ENCODE measurements at regions not wholly inside any gene's neighbourhood (a gene's known extent, or its start where the extent isn't known, plus 50 kb on each side); places are given as distances from the start of the nearest gene placed in this dataset.

DNA sequence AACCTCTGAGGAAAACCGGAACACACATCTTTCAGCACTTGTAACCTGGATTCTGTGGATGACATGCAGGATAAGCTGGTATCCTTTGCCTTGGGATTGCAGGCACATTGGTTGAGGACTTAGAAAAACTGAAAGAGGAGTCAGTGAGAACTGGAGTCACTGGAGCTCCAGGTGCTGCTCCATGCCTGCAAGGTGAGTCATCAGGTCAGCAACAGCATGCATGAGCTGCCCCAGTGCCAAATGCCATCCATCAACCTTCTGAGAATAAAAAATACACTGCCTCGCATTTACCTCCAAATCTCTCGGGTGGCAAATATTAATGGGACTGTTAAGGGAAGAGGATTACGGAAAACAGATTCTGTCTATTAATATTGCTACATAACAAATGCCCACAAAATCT, 729.1 kb downstream of the NTRK3 start:
- TF ChIP-seq CTCF (IDR thresholded peaks at IDR 0.05), result no peak
- DNase-seq, result no peak
- H3K27me3 Mint-ChIP-seq (ENCODE audit: low read depth, poor library complexity), result no peaks in the 10 kb centered on the region
- H3K4me3 Mint-ChIP-seq, result no peak overlapping the region
- H3K4me1 Mint-ChIP-seq, result no peaks in the 10 kb centered on the region
- H3K36me3 Mint-ChIP-seq (ENCODE audit: low read depth), result no peaks in the 10 kb centered on the region
- H3K9me3 Mint-ChIP-seq, result no peaks in the 10 kb centered on the region
- no peak overlapping the region for H3K27ac Mint-ChIP-seq

GRCh38 chr15:87523516-87523915, 733.0 kb downstream of the NTRK3 start:
- Mint-ChIP-seq H3K27ac (no peak overlapping the region), H3K27me3 (ENCODE audit: low read depth, poor library complexity) (no peaks in the 10 kb centered on the region), H3K4me3 (no peak overlapping the region), H3K9me3 (no peaks in the 10 kb centered on the region), H3K36me3 (ENCODE audit: low read depth) (no peaks in the 10 kb centered on the region), H3K4me1 (no peaks in the 10 kb centered on the region)
- DNase-seq, result no peak
- TF ChIP-seq CTCF (IDR thresholded peaks at IDR 0.05), result no peak

DNA sequence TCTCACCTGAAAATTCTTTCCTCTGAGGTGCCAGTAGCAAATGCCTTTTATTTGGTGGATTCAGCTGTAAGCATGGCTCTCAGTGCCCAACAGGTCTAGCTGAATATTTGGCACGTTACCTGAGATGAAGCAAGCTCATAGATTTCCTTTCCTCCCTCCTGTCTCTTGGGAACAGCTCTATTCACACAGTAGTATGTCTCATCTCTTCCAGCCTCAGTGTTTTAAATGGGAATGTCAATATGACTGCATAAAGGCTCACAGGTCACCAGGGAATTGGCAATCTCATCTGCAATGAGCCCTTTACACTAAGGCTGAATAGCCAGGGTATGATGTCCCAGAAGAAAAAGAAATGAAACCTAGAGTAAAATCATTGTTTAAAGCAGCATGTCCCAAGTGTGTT, 733.5 kb downstream of the NTRK3 start:
- no peaks in the 10 kb centered on the region for H3K4me1 Mint-ChIP-seq
- no peak overlapping the region for H3K4me3 Mint-ChIP-seq
- no peaks in the 10 kb centered on the region for H3K27me3 Mint-ChIP-seq (ENCODE audit: low read depth, poor library complexity)
- H3K27ac Mint-ChIP-seq, result no peak overlapping the region
- H3K9me3 Mint-ChIP-seq, result no peaks in the 10 kb centered on the region
- H3K36me3 Mint-ChIP-seq (ENCODE audit: low read depth), result no peaks in the 10 kb centered on the region
- DNase-seq, result no peak
- TF ChIP-seq CTCF (IDR thresholded peaks at IDR 0.05), result no peak

DNA sequence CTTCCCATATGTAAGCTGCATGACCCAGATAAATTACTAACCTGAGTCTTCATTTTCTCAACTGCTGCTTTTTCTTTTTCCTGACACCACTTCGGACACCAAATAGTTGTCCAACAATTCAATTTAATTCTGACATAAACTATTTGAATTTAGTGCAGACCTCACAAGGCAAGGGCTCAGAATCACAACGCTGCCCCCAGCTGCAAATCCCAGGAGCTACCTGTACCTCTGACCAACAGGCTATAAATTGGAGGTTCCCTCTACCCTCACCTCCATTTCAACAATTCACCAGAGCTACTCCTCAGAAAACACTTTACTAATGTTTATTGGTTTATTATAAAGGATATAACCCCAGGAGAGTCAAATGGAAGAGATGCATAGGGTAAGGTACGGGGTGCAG, 737.6 kb downstream of the NTRK3 start:
- no peak for TF ChIP-seq CTCF (IDR thresholded peaks at IDR 0.05)
- H3K27me3 Mint-ChIP-seq (ENCODE audit: low read depth, poor library complexity), result no peaks in the 10 kb centered on the region
- H3K4me1 Mint-ChIP-seq, result no peaks in the 10 kb centered on the region
- H3K27ac Mint-ChIP-seq, result no peak overlapping the region
- no peaks in the 10 kb centered on the region for H3K9me3 Mint-ChIP-seq
- DNase-seq, result no peak
- no peaks in the 10 kb centered on the region for H3K36me3 Mint-ChIP-seq (ENCODE audit: low read depth)
- H3K4me3 Mint-ChIP-seq, result no peak overlapping the region

- no peak overlapping the region for H3K4me3 Mint-ChIP-seq
- H3K4me1 Mint-ChIP-seq, result no peaks in the 10 kb centered on the region
- H3K9me3 Mint-ChIP-seq, result peaks cover 8% of the 10 kb centered on the region
- peaks cover 7% of the 10 kb centered on the region for H3K36me3 Mint-ChIP-seq (ENCODE audit: low read depth)
- no peak for DNase-seq
- no peak for TF ChIP-seq CTCF (IDR thresholded peaks at IDR 0.05)
- no peak overlapping the region for H3K27ac Mint-ChIP-seq
- peaks cover 3% of the 10 kb centered on the region for H3K27me3 Mint-ChIP-seq (ENCODE audit: low read depth, poor library complexity)
Observed at GRCh38 chr15:87508086-87508485, 748.5 kb downstream of the NTRK3 start.

- H3K27ac Mint-ChIP-seq, result no peak overlapping the region
- no peaks in the 10 kb centered on the region for H3K4me1 Mint-ChIP-seq
- peaks cover 3% of the 10 kb centered on the region for H3K27me3 Mint-ChIP-seq (ENCODE audit: low read depth, poor library complexity)
- H3K9me3 Mint-ChIP-seq, result no peaks in the 10 kb centered on the region
- no peak for TF ChIP-seq CTCF (IDR thresholded peaks at IDR 0.05)
- no peak for DNase-seq
- H3K4me3 Mint-ChIP-seq, result no peak overlapping the region
- no peaks in the 10 kb centered on the region for H3K36me3 Mint-ChIP-seq (ENCODE audit: low read depth)
Observed at GRCh38 chr15:87502173-87502572, 754.4 kb downstream of the NTRK3 start.

Measured in nephron progenitor cell (in vitro differentiated cells).